Fibroblast of skin of scalp (primary cell): ENCODE measurements at regions not wholly inside any gene's neighbourhood (a gene's known extent, or its start where the extent isn't known, plus 50 kb on each side); places are given as distances from the start of the nearest gene placed in this dataset.

Source experiments
- DNase-seq: peaks from one replicate; pipeline ENCODE4 v3.0.0-alpha.2; 2013

GRCh38 chrX:133159205-133159604 is 58.9 kb downstream of the TFDP3 start:
- DNase-seq = no peak

GRCh38 chrX:133151336-133151735 is 54.4 kb upstream of the USP26 start:
- DNase-seq = peak; percentile 17

- DNase-seq = no peak
Measured at GRCh38 chrX:133150730-133151129, 53.8 kb upstream of the USP26 start.
